ENCODE measurements at regions not wholly inside any gene's neighbourhood (a gene's known extent, or its start where the extent isn't known, plus 50 kb on each side); places are given as distances from the start of the nearest gene placed in this dataset.

GRCh38 chr6:147709396-147710272, 201.1 kb downstream of the SAMD5 start:
- intact Hi-C loops (cut with micrococcal nuclease) = no loop called here
- ATAC-seq (no peak), DNase-seq (no peak)

GRCh38 chr6:147710890-147711289, 202.4 kb downstream of the SAMD5 start:
- intact Hi-C loops (cut with micrococcal nuclease) = no loop called here
- ATAC-seq = no peak
- DNase-seq = no peak

GRCh38 chr6:147711476-147711875, 203.0 kb downstream of the SAMD5 start:
- intact Hi-C loops (cut with micrococcal nuclease) = no loop called here
- DNase-seq (no peak), ATAC-seq (no peak)

- DNase-seq = no peak
- intact Hi-C loops (cut with micrococcal nuclease) = no loop called here
- ATAC-seq = no peak
Measured at GRCh38 chr6:147712841-147713240, 204.4 kb downstream of the SAMD5 start.

GRCh38 chr6:147715035-147715434, 206.5 kb downstream of the SAMD5 start:
- no peak for ATAC-seq
- intact Hi-C loops (cut with micrococcal nuclease) = no loop called here
- no peak for DNase-seq

GRCh38 chr6:147716434-147716833, 207.9 kb downstream of the SAMD5 start:
- DNase-seq = no peak
- intact Hi-C loops (cut with micrococcal nuclease) = no loop called here
- ATAC-seq = no peak

GRCh38 chr6:147717991-147718390, 209.5 kb downstream of the SAMD5 start:
- ATAC-seq (no peak), DNase-seq (no peak)
- intact Hi-C loops (cut with micrococcal nuclease) = no loop called here

GRCh38 chr6:147722158-147722557, 213.7 kb downstream of the SAMD5 start:
- ATAC-seq = no peak
- intact Hi-C loops (cut with micrococcal nuclease) = no loop called here
- no peak for DNase-seq

- DNase-seq (no peak), ATAC-seq (no peak)
- intact Hi-C loops (cut with micrococcal nuclease) = no loop called here
Measured at GRCh38 chr6:147724454-147724853, 216.0 kb downstream of the SAMD5 start.

- intact Hi-C loops (cut with micrococcal nuclease) = no loop called here
- no peak for ATAC-seq
- DNase-seq = no peak
Measured at GRCh38 chr6:147726342-147726741, 217.9 kb downstream of the SAMD5 start.

- intact Hi-C loops (cut with micrococcal nuclease) = no loop called here
- no peak for DNase-seq
Measured at GRCh38 chr6:147728903-147729302, 220.4 kb downstream of the SAMD5 start.

GRCh38 chr6:147733686-147734085, 225.2 kb downstream of the SAMD5 start:
- intact Hi-C loops (cut with micrococcal nuclease) = no loop called here
- no peak for ATAC-seq
- no peak for DNase-seq

More at GRCh38 chr6:147728903-147729302, 220.4 kb downstream of the SAMD5 start:
- ATAC-seq = no peak

GRCh38 chr6:147734151-147734550, 225.7 kb downstream of the SAMD5 start:
- ATAC-seq (no peak), DNase-seq (no peak)
- intact Hi-C loops (cut with micrococcal nuclease) = no loop called here

- intact Hi-C loops (cut with micrococcal nuclease) = no loop called here
- DNase-seq (no peak), ATAC-seq (no peak)
Measured at GRCh38 chr6:147735924-147736323, 227.4 kb downstream of the SAMD5 start.

- intact Hi-C loops (cut with micrococcal nuclease) = no loop called here
- DNase-seq = no peak
- ATAC-seq = no peak
Measured at GRCh38 chr6:147737115-147737514, 228.6 kb downstream of the SAMD5 start.

- no peak for ATAC-seq
- intact Hi-C loops (cut with micrococcal nuclease) = no loop called here
- no peak for DNase-seq
Measured at GRCh38 chr6:147738099-147738498, 229.6 kb downstream of the SAMD5 start.

GRCh38 chr6:147738516-147739162, 230.1 kb downstream of the SAMD5 start:
- ATAC-seq (no peak), DNase-seq (no peak)
- intact Hi-C loops (cut with micrococcal nuclease) = no loop called here

GRCh38 chr6:147740326-147740725, 231.8 kb downstream of the SAMD5 start:
- DNase-seq (no peak), ATAC-seq (no peak)
- intact Hi-C loops (cut with micrococcal nuclease) = no loop called here

GRCh38 chr6:147740916-147741315, 232.4 kb downstream of the SAMD5 start:
- intact Hi-C loops (cut with micrococcal nuclease) = no loop called here
- ATAC-seq (no peak), DNase-seq (no peak)

GRCh38 chr6:147741389-147741788, 232.9 kb downstream of the SAMD5 start:
- intact Hi-C loops (cut with micrococcal nuclease) = no loop called here
- DNase-seq (no peak), ATAC-seq (no peak)

- ATAC-seq = no peak
- no peak for DNase-seq
- intact Hi-C loops (cut with micrococcal nuclease) = no loop called here
Measured at GRCh38 chr6:147742440-147742839, 233.9 kb downstream of the SAMD5 start.

Data from left ventricle myocardium superior (tissue), 1 donor.